HCT116 (cell line): ENCODE measurements at regions not wholly inside any gene's neighbourhood (a gene's known extent, or its start where the extent isn't known, plus 50 kb on each side); places are given as distances from the start of the nearest gene placed in this dataset.

Experiments used
- ATAC-seq: fragments of 200-7000 bp; cut with Tn5 transposase; 2 replicates; pipeline ENCODE4 v1.9.1; 2020; ENCODE audit warnings: mild to moderate bottlenecking, moderate library complexity
- BruUV-seq: library from RNA; stranded (reverse); fragments of 400-500 nt; replicated peaks from 2 replicates; lab custom pipeline; 2021; lab: Mats Ljungman, UMichigan
- CTCF ChIA-PET: fragments of 300-600 bp; sonication (Branson Sonifier 250); formaldehyde crosslinking; loops from one replicate; lab custom pipeline; 2021; ENCODE audit warnings: antibody characterized with exemption; lab: Charles Lee
- POLR2A ChIA-PET: fragments of 300-600, 350-600 bp; sonication (Branson Sonifier 250); formaldehyde crosslinking; loops from one replicate; lab custom pipeline; 2021; ENCODE audit warnings: antibody characterized with exemption; lab: Charles Lee
- RAD21 ChIA-PET, 2 experiments: fragments of 300-600 bp; sonication (Branson Sonifier 250); formaldehyde crosslinking; loops; one replicate each; lab custom pipeline; 2023; ENCODE audit warnings: low total read pairs in 2 of 2; ENCODE audit not compliant: uncharacterized antibody in 2 of 2, unreplicated experiment in 2 of 2, low non-redundant PET in 1 of 2; lab: Charles Lee
- DNase-seq: peaks from one replicate; pipeline ENCODE4 v3.0.0-alpha.2; 2010; ENCODE audit warnings: low read depth, low spot score
- H2AFZ ChIP-seq: fragments of 200-600 bp; shearing (Covaris generic), sonication (generic); 2 replicates; pipeline ENCODE4 v1.6.1; 2017; ENCODE audit warnings: low read depth, mixed run types, mixed read lengths, antibody characterized with exemption, low read length; ENCODE audit not compliant: poor library complexity, severe bottlenecking
- H3K27ac ChIP-seq: 2 replicates; pipeline ENCODE4 v1.5.1; 2012; ENCODE audit warnings: low read depth, low read length
- H3K27me3 ChIP-seq: fragments of 200-600 bp; sonication (generic); 2 replicates; pipeline ENCODE4 v1.6.1; 2016; ENCODE audit warnings: mixed run types, low read length, mixed read lengths; ENCODE audit not compliant: insufficient read depth
- H3K36me3 ChIP-seq, 2 experiments: fragments of 200-500 bp in 1 of 2; fragments of 200-600 bp in 1 of 2; sonication (Bioruptor generic) in 1 of 2; sonication (generic) in 1 of 2; 2 replicates each; pipeline versions ENCODE4 v1.5.1 to v1.6.1; 2014 to 2016; ENCODE audit warnings: low read length in 2 of 2, inconsistent platforms in 1 of 2, mixed read lengths in 1 of 2, mixed run types in 1 of 2; ENCODE audit not compliant: insufficient read depth in 2 of 2, control insufficient read depth in 1 of 2
- H3K4me1 ChIP-seq, 2 experiments: fragments of 200-600 bp in 1 of 2; sonication (generic) in 1 of 2; 2 replicates each; pipeline versions ENCODE4 v1.5.1 to v1.6.1; 2012 to 2017; ENCODE audit warnings: low read length in 2 of 2, inconsistent platforms in 1 of 2, mild to moderate bottlenecking in 1 of 2, mixed read lengths in 1 of 2, mixed run types in 1 of 2, moderate library complexity in 1 of 2; ENCODE audit not compliant: insufficient read depth in 2 of 2, control insufficient read depth in 1 of 2
- H3K4me2 ChIP-seq: fragments of 200-600 bp; sonication (generic); 2 replicates; pipeline ENCODE4 v1.6.1; 2017; ENCODE audit warnings: mixed run types, low read length, mixed read lengths
- H3K4me3 ChIP-seq, 2 experiments: fragments of 200-600 bp in 1 of 2; sonication (generic) in 1 of 2; replicated peaks in 1 of 2; 2 replicates each; pipeline ENCODE4 v1.5.1; 2011 to 2016; ENCODE audit warnings: low read length in 2 of 2, control low read depth in 1 of 2, low read depth in 1 of 2, mild to moderate bottlenecking in 1 of 2, mixed read lengths in 1 of 2, mixed run types in 1 of 2
- H3K79me2 ChIP-seq: fragments of 200-600 bp; sonication (generic); 2 replicates; pipeline ENCODE4 v1.6.1; 2017; ENCODE audit warnings: mild to moderate bottlenecking, mixed run types, low read length, moderate library complexity, mixed read lengths; ENCODE audit not compliant: insufficient read depth
- H3K9ac ChIP-seq: fragments of 200-600 bp; sonication (generic); 2 replicates; pipeline ENCODE4 v1.6.1; 2016; ENCODE audit warnings: low read length, mixed read lengths
- H3K9me2 ChIP-seq: fragments of 200-600 bp; sonication (generic), shearing (Covaris generic); 2 replicates; pipeline ENCODE4 v1.6.1; 2017; ENCODE audit warnings: mixed run types, mild to moderate bottlenecking, moderate library complexity; ENCODE audit not compliant: insufficient read depth
- H3K9me3 ChIP-seq, 2 experiments: fragments of 200-500 bp in 1 of 2; fragments of 200-600 bp in 1 of 2; sonication (Bioruptor generic) in 1 of 2; sonication (generic) in 1 of 2; 2 replicates each; pipeline ENCODE4 v1.6.1; 2014 to 2017; ENCODE audit warnings: low read length in 2 of 2, mixed read lengths in 2 of 2, inconsistent platforms in 1 of 2, low read depth in 1 of 2, mild to moderate bottlenecking in 1 of 2, mixed run types in 1 of 2, moderate library complexity in 1 of 2; ENCODE audit not compliant: control insufficient read depth in 1 of 2, insufficient read depth in 1 of 2
- H4K20me1 ChIP-seq: fragments of 200-600 bp; sonication (generic), shearing (Covaris generic); 2 replicates; pipeline ENCODE4 v1.6.1; 2017; ENCODE audit warnings: mixed run types, mild to moderate bottlenecking, moderate library complexity; ENCODE audit not compliant: insufficient read depth
- ATF3 ChIP-seq: IDR thresholded peaks from 2 replicates; pipeline ENCODE4 v1.6.1; 2012
- CEBPB ChIP-seq: IDR thresholded peaks from 2 replicates; pipeline ENCODE4 v1.6.1; 2012; ENCODE audit warnings: low read depth
- CTCF ChIP-seq, 3 experiments: fragments of 200-600 bp in 1 of 3; sonication (generic) in 1 of 3; IDR thresholded peaks in 2 of 3; conservative IDR thresholded peaks in 1 of 3; 2 replicates each; pipeline ENCODE4 v1.5.1; 2012 to 2017; ENCODE audit warnings: low read depth in 2 of 3, low read length in 2 of 3, antibody characterized with exemption in 1 of 3, borderline replicate concordance in 1 of 3, control low read depth in 1 of 3, mild to moderate bottlenecking in 1 of 3, mixed read lengths in 1 of 3, mixed run types in 1 of 3, moderate library complexity in 1 of 3; ENCODE audit not compliant: insufficient read depth in 1 of 3
- EGR1 ChIP-seq: IDR thresholded peaks from 2 replicates; pipeline ENCODE4 v1.6.1; 2012; ENCODE audit warnings: low read depth
- ELF1 ChIP-seq: IDR thresholded peaks from 2 replicates; pipeline ENCODE4 v1.6.1; 2012; ENCODE audit warnings: low read depth, borderline replicate concordance
- EZH2 ChIP-seq: fragments of 200-600 bp; sonication (generic); IDR thresholded peaks from 2 replicates; pipeline ENCODE4 v1.6.1; 2017; ENCODE audit warnings: antibody characterized with exemption, mixed run types
- EZH2phosphoT487 ChIP-seq: fragments of 200-600 bp; IDR thresholded peaks from 2 replicates; pipeline ENCODE4 v1.6.1; 2018; ENCODE audit warnings: antibody characterized with exemption, borderline replicate concordance
- FOSL1 ChIP-seq: IDR thresholded peaks from 2 replicates; pipeline ENCODE4 v1.6.1; 2012; ENCODE audit warnings: low read depth
- MAX ChIP-seq: IDR thresholded peaks from 2 replicates; pipeline ENCODE4 v1.6.1; 2012
- RAD21 ChIP-seq: IDR thresholded peaks from 2 replicates; pipeline ENCODE4 v1.6.1; 2012; ENCODE audit warnings: low read depth, mild to moderate bottlenecking
- SIN3A ChIP-seq: IDR thresholded peaks from 2 replicates; pipeline ENCODE4 v1.6.1; 2012; ENCODE audit warnings: low read depth
- SRF ChIP-seq: IDR thresholded peaks from 2 replicates; pipeline ENCODE4 v1.6.1; 2012; ENCODE audit warnings: low read depth
- TCF7L2 ChIP-seq: IDR thresholded peaks from 2 replicates; pipeline ENCODE4 v1.7.0; 2011; ENCODE audit warnings: borderline replicate concordance, inconsistent platforms; ENCODE audit not compliant: insufficient read depth, insufficient read length; ENCODE audit errors: extremely low read depth
- YY1 ChIP-seq: IDR thresholded peaks from 2 replicates; pipeline ENCODE4 v1.6.1; 2011; ENCODE audit warnings: low read length, low read depth, moderate library complexity, mild to moderate bottlenecking; ENCODE audit not compliant: insufficient replicate concordance; ENCODE audit errors: extremely low read depth
- ZFX ChIP-seq: fragments of 450-650 bp; IDR thresholded peaks from 2 replicates; pipeline ENCODE4 v1.6.1; 2017
- ZNF274 ChIP-seq: fragments of 200-500 bp; sonication (Bioruptor generic); IDR thresholded peaks from 2 replicates; pipeline ENCODE4 v1.6.1; 2014; ENCODE audit warnings: mild to moderate bottlenecking, low read depth, low read length, inconsistent platforms
- intact Hi-C: fragments of 100-400 bp; cut with micrococcal nuclease; formaldehyde crosslinking; loops from 2 replicates; pipeline ENCODE4 v1.10.0; 2022

- POLR2A ChIA-PET, result no interaction called here
- Histone ChIP-seq H2AFZ (no peak overlapping the region), H3K9ac (no peak overlapping the region), H3K9me3 (no peaks in the 10 kb centered on the region), H3K36me3 (no peaks in the 10 kb centered on the region), H3K27ac (no peak overlapping the region), H4K20me1 (no peaks in the 10 kb centered on the region), H3K79me2 (no peaks in the 10 kb centered on the region)
- intact Hi-C loops, result loop anchor here (1.0 kb wide), 1 partner anchor 19 kb away; no protein-coding TSS in a partner anchor
- CTCF ChIA-PET, result no interaction called here
- RAD21 ChIA-PET, result no interaction called here
- TF ChIP-seq ELF1 (no peak), EZH2 (no peak), ATF3 (no peak), SRF (no peak), SIN3A (no peak), TCF7L2 (no peak), CEBPB (no peak), FOSL1 (no peak), RAD21 (no peak), ZNF274 (no peak), YY1 (no peak), CTCF (IDR thresholded peaks at IDR 0.05 in 2 of 3, conservative IDR thresholded peaks at IDR 0.05 in 1 of 3; ENCODE audit: borderline replicate concordance in 1 of 3, insufficient read depth in 1 of 3, low read depth in 2 of 3, low read length in 2 of 3) (no peak), EZH2phosphoT487 (no peak), ZFX (no peak), MAX (no peak), EGR1 (no peak)
- TF ChIP-seq, all 23 proteins: peak for 0
- BruUV-seq, result no TSS peak
- no peak for ATAC-seq
- Histone ChIP-seq H3K27me3 (peaks cover 31% of the 10 kb centered on the region), H3K4me3 (no peak overlapping the region), H3K4me2 (no peak overlapping the region), H3K4me1 (no peaks in the 10 kb centered on the region), H3K9me2 (no peaks in the 10 kb centered on the region)
- no peak for DNase-seq
Observed at GRCh38 chr3:135755330-135756105, 210.0 kb upstream of the PPP2R3A start.
